ENCODE measurements at regions not wholly inside any gene's neighbourhood (a gene's known extent, or its start where the extent isn't known, plus 50 kb on each side); places are given as distances from the start of the nearest gene placed in this dataset.

GRCh38 chr14:97273540-97273939, 476.4 kb downstream of the VRK1 start:
- H3K27ac ChIP-seq (ENCODE audit: insufficient read depth, low read depth, low read length): no peak overlapping the region
- FAIRE-seq (no peak), DNase-seq (ENCODE audit: low read depth, low spot score) (no peak)
- intact Hi-C loops (cut with micrococcal nuclease): no loop called here
- peaks cover 5% of the 10 kb centered on the region for H3K9me3 ChIP-seq (replicated peaks; ENCODE audit: control insufficient read depth, insufficient read depth, low read length)
- H3K36me3 ChIP-seq (ENCODE audit: control insufficient read depth in 2 of 2, extremely low read depth in 1 of 2, insufficient read depth in 2 of 2, low read length in 2 of 2): no peaks in the 10 kb centered on the region
- no TSS peak for BruUV-seq (replicated peaks)
- no peak overlapping the region for H3K4me2 ChIP-seq (ENCODE audit: insufficient read depth, low read length)
- TF ChIP-seq JUN (IDR thresholded peaks at IDR 0.05; ENCODE audit: borderline replicate concordance, insufficient read depth, insufficient read length, low read depth) (no peak), POLR2A (IDR thresholded peaks at IDR 0.05; ENCODE audit: low read depth, low read length) (no peak), GATA2 (IDR thresholded peaks at IDR 0.05; ENCODE audit: insufficient read depth, insufficient read length, low read depth, low read length) (no peak), CTCF (IDR thresholded peaks at IDR 0.05; ENCODE audit: extremely low read depth in 1 of 2, insufficient read depth in 1 of 2, low read depth in 1 of 2, low read length in 2 of 2) (no peak)
- dilution Hi-C loops (cut with MboI; ENCODE audit: extremely low pct_ligation_motif_present, low sequenced_read_pairs): no loop called here
- CTCF ChIA-PET: no interaction called here
- no peaks in the 10 kb centered on the region for H3K4me1 ChIP-seq (ENCODE audit: control insufficient read depth, extremely low read depth, insufficient read depth, low read length)
- H3K27me3 ChIP-seq (ENCODE audit: control insufficient read depth in 2 of 2, insufficient read depth in 2 of 2, low read length in 2 of 2): no peaks in the 10 kb centered on the region
- H4K20me1 ChIP-seq (replicated peaks; ENCODE audit: control insufficient read depth, extremely low read depth, insufficient read depth, low read length): no peaks in the 10 kb centered on the region
- H3K9ac ChIP-seq (replicated peaks; ENCODE audit: extremely low read depth, insufficient read depth, low read length): no peak overlapping the region
- POLR2A ChIA-PET: no interaction called here
- no peaks in the 10 kb centered on the region for H3K79me2 ChIP-seq (ENCODE audit: control insufficient read depth, insufficient read depth, low read length)
- no peak overlapping the region for H2AFZ ChIP-seq (ENCODE audit: low read depth, low read length)
- H3K9me1 ChIP-seq (replicated peaks; ENCODE audit: control insufficient read depth, extremely low read depth, insufficient read depth, low read length): no peaks in the 10 kb centered on the region
- no peak overlapping the region for H3K4me3 ChIP-seq (replicated peaks in 1 of 3; ENCODE audit: insufficient read depth in 1 of 3, low read depth in 1 of 3, low read length in 3 of 3)

GRCh38 chr14:97274626-97275025, 477.4 kb downstream of the VRK1 start:
- no peak overlapping the region for H3K9ac ChIP-seq (replicated peaks; ENCODE audit: extremely low read depth, insufficient read depth, low read length)
- H3K9me3 ChIP-seq (replicated peaks; ENCODE audit: control insufficient read depth, insufficient read depth, low read length): peaks cover 5% of the 10 kb centered on the region
- TF ChIP-seq MYC (IDR thresholded peaks at IDR 0.05; ENCODE audit: low read depth, low read length) (no peak), EZH2 (IDR thresholded peaks at IDR 0.05; ENCODE audit: borderline replicate concordance, low read depth, low read length, severe bottlenecking) (no peak), CTCF (IDR thresholded peaks at IDR 0.05; ENCODE audit: extremely low read depth in 1 of 2, insufficient read depth in 1 of 2, low read depth in 1 of 2, low read length in 2 of 2) (no peak), MAX (IDR thresholded peaks at IDR 0.05; ENCODE audit: insufficient read depth, insufficient read length) (no peak), FOS (IDR thresholded peaks at IDR 0.05; ENCODE audit: borderline replicate concordance, insufficient read depth, low read length) (no peak), GATA2 (IDR thresholded peaks at IDR 0.05; ENCODE audit: insufficient read depth, insufficient read length, low read depth, low read length) (no peak), POLR2AphosphoS5 (IDR thresholded peaks at IDR 0.05; ENCODE audit: insufficient read depth, low read depth, low read length) (no peak), POLR2A (IDR thresholded peaks at IDR 0.05; ENCODE audit: low read depth, low read length) (no peak)
- H3K79me2 ChIP-seq (ENCODE audit: control insufficient read depth, insufficient read depth, low read length): no peaks in the 10 kb centered on the region
- no peak for FAIRE-seq
- no peaks in the 10 kb centered on the region for H4K20me1 ChIP-seq (replicated peaks; ENCODE audit: control insufficient read depth, extremely low read depth, insufficient read depth, low read length)
- ChIA-PET CTCF (no interaction called here), POLR2A (no interaction called here)
- H2AFZ ChIP-seq (ENCODE audit: low read depth, low read length): no peak overlapping the region
- no peaks in the 10 kb centered on the region for H3K4me1 ChIP-seq (ENCODE audit: control insufficient read depth, extremely low read depth, insufficient read depth, low read length)
- H3K9me1 ChIP-seq (replicated peaks; ENCODE audit: control insufficient read depth, extremely low read depth, insufficient read depth, low read length): no peaks in the 10 kb centered on the region
- no peaks in the 10 kb centered on the region for H3K36me3 ChIP-seq (ENCODE audit: control insufficient read depth in 2 of 2, extremely low read depth in 1 of 2, insufficient read depth in 2 of 2, low read length in 2 of 2)
- no peaks in the 10 kb centered on the region for H3K27me3 ChIP-seq (ENCODE audit: control insufficient read depth in 2 of 2, insufficient read depth in 2 of 2, low read length in 2 of 2)
- intact Hi-C loops (cut with micrococcal nuclease): no loop called here
- no peak overlapping the region for H3K27ac ChIP-seq (ENCODE audit: insufficient read depth, low read depth, low read length)
- H3K4me3 ChIP-seq (replicated peaks in 1 of 3; ENCODE audit: insufficient read depth in 1 of 3, low read depth in 1 of 3, low read length in 3 of 3): no peak overlapping the region
- no peak overlapping the region for H3K4me2 ChIP-seq (ENCODE audit: insufficient read depth, low read length)
- no TSS peak for BruUV-seq (replicated peaks)
- no peak for DNase-seq (ENCODE audit: low read depth, low spot score)
- dilution Hi-C loops (cut with MboI; ENCODE audit: extremely low pct_ligation_motif_present, low sequenced_read_pairs): no loop called here
